ENCODE measurements at regions not wholly inside any gene's neighbourhood (a gene's known extent, or its start where the extent isn't known, plus 50 kb on each side); places are given as distances from the start of the nearest gene placed in this dataset.

DNA sequence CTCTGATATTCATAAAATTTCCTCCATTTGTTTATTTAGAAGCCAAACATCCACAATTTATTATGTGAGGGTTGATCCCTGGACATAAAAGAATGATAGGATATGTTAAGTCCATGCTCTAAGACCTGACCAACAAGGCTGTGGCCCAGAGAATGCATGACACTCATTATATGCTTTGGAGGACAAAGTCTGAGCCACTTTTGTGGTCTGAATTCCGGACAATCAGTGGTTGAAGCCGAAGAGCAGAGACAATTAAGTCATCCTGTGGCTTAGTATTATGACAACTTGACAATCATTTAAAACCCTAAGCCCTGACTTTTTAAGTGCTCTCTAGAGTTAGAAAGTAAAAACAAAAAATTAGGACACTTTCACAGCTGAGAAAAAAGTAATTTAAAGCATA lies 483.3 kb downstream of the PLCL1 start:
- no peak overlapping the region for H3K4me2 ChIP-seq (replicated peaks; ENCODE audit: low read depth, low read length, poor library complexity, severe bottlenecking)
- no peak for ATAC-seq (ENCODE audit: low read depth)
- H3K4me3 Mint-ChIP-seq: no peak overlapping the region

DNA sequence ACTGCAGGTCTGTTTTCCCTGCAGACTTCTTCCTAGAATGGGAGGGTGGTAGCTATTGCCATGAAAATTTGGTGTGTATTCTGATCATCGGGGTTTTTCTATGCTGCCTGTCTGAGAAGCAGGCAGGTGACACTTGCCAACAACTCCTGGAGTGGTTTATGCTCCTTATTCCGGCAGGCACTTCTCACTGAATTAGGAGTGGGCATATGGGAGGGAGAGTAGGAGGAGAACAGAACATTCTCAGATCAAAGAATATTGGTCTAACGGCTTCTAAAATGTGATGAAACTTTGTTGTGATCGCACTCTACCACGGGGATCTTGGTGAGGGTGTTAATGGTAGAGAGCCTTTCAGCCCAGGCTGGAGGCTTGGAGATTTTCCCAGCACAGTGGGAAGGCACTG lies 480.8 kb downstream of the PLCL1 start:
- no peak overlapping the region for H2AFZ ChIP-seq (ENCODE audit: insufficient read depth, low read depth, low read length, poor library complexity, severe bottlenecking)
- no peak for DNase-seq
- no peaks in the 10 kb centered on the region for H3K4me1 ChIP-seq (ENCODE audit: control insufficient read depth in 2 of 2, insufficient read depth in 2 of 2, low read length in 2 of 2)
- H3K4me1 Mint-ChIP-seq: no peaks in the 10 kb centered on the region
- H3K27me3 Mint-ChIP-seq: peaks cover 23% of the 10 kb centered on the region
- H3K9me3 ChIP-seq (ENCODE audit: control extremely low read depth in 1 of 3, control insufficient read depth in 2 of 3, insufficient read depth in 1 of 3, low read length in 2 of 3): no peaks in the 10 kb centered on the region
- ChIA-PET CTCF (interaction anchor here (1.3 kb wide), 2 partner anchors 12 to 13 kb away, joined by 3 to 5 read pairs; no protein-coding TSS in a partner anchor), POLR2A (no interaction called here)
- H3K27me3 ChIP-seq (replicated peaks in 1 of 4; ENCODE audit: control extremely low read depth in 1 of 4, control insufficient read depth in 3 of 4, insufficient read depth in 4 of 4, low read length in 3 of 4): no peaks in the 10 kb centered on the region
- H3K27ac ChIP-seq (ENCODE audit: low read length in 2 of 2): no peak overlapping the region
- 78% methylated on average over 4 of the region's 5 CpGs for WGBS (ENCODE audit: insufficient coverage)
- no peak for TF ChIP-seq EZH2 (IDR thresholded peaks at IDR 0.05; ENCODE audit: borderline replicate concordance, insufficient read depth, low read depth, low read length, poor library complexity, severe bottlenecking)
- TF ChIP-seq, protein P1, sequence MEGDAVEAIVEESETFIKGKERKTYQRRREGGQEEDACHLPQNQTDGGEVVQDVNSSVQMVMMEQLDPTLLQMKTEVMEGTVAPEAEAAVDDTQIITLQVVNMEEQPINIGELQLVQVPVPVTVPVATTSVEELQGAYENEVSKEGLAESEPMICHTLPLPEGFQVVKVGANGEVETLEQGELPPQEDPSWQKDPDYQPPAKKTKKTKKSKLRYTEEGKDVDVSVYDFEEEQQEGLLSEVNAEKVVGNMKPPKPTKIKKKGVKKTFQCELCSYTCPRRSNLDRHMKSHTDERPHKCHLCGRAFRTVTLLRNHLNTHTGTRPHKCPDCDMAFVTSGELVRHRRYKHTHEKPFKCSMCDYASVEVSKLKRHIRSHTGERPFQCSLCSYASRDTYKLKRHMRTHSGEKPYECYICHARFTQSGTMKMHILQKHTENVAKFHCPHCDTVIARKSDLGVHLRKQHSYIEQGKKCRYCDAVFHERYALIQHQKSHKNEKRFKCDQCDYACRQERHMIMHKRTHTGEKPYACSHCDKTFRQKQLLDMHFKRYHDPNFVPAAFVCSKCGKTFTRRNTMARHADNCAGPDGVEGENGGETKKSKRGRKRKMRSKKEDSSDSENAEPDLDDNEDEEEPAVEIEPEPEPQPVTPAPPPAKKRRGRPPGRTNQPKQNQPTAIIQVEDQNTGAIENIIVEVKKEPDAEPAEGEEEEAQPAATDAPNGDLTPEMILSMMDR (IDR thresholded peaks at IDR 0.05): no peak
- H3K4me3 ChIP-seq (ENCODE audit: control extremely low read depth in 1 of 5, extremely low read depth in 1 of 5, insufficient read depth in 1 of 5, low read depth in 2 of 5, low read length in 4 of 5): no peak overlapping the region
- intact Hi-C loops (cut with micrococcal nuclease): no loop called here
- no peaks in the 10 kb centered on the region for H3K36me3 ChIP-seq (replicated peaks in 1 of 2; ENCODE audit: control extremely low read depth in 1 of 2, control insufficient read depth in 1 of 2, extremely low read depth in 1 of 2, insufficient read depth in 2 of 2, low read length in 1 of 2)
- H3K9me3 Mint-ChIP-seq (ENCODE audit: insufficient read depth): no peaks in the 10 kb centered on the region
- H3K4me3 Mint-ChIP-seq: no peak overlapping the region
- no peaks in the 10 kb centered on the region for H3K79me2 ChIP-seq (ENCODE audit: control insufficient read depth, insufficient read depth, low read length)
- ATAC-seq (ENCODE audit: low read depth): no peak
- no peak overlapping the region for H3K9ac ChIP-seq (ENCODE audit: low read length)
- no peak overlapping the region for H3K27ac Mint-ChIP-seq
- H4K20me1 ChIP-seq (ENCODE audit: control insufficient read depth, insufficient read depth, low read length, poor library complexity, severe bottlenecking): no peaks in the 10 kb centered on the region
- H3K4me2 ChIP-seq (replicated peaks; ENCODE audit: low read depth, low read length, poor library complexity, severe bottlenecking): no peak overlapping the region

More for the DNA sequence above, 483.3 kb downstream of the PLCL1 start:
- H4K20me1 ChIP-seq (ENCODE audit: control insufficient read depth, insufficient read depth, low read length, poor library complexity, severe bottlenecking): no peaks in the 10 kb centered on the region
- H3K27me3 Mint-ChIP-seq: peaks cover 19% of the 10 kb centered on the region
- no peaks in the 10 kb centered on the region for H3K4me1 Mint-ChIP-seq
- intact Hi-C loops (cut with micrococcal nuclease): no loop called here
- 50% methylated on average over 1 of the region's 2 CpGs for WGBS (ENCODE audit: insufficient coverage)
- no peak overlapping the region for H3K27ac ChIP-seq (ENCODE audit: low read length in 2 of 2)
- H3K9me3 ChIP-seq (ENCODE audit: control extremely low read depth in 1 of 3, control insufficient read depth in 2 of 3, insufficient read depth in 1 of 3, low read length in 2 of 3): no peaks in the 10 kb centered on the region
- DNase-seq: no peak
- no peak overlapping the region for H3K9ac ChIP-seq (ENCODE audit: low read length)
- H2AFZ ChIP-seq (ENCODE audit: insufficient read depth, low read depth, low read length, poor library complexity, severe bottlenecking): no peak overlapping the region
- no peaks in the 10 kb centered on the region for H3K9me3 Mint-ChIP-seq (ENCODE audit: insufficient read depth)
- POLR2A ChIA-PET: no interaction called here
- H3K79me2 ChIP-seq (ENCODE audit: control insufficient read depth, insufficient read depth, low read length): no peaks in the 10 kb centered on the region
- H3K27ac Mint-ChIP-seq: no peak overlapping the region
- H3K27me3 ChIP-seq (replicated peaks in 1 of 4; ENCODE audit: control extremely low read depth in 1 of 4, control insufficient read depth in 3 of 4, insufficient read depth in 4 of 4, low read length in 3 of 4): peaks cover 0 to 2% (median 0%) of the 10 kb centered on the region in 4 experiments
- TF ChIP-seq EZH2 (IDR thresholded peaks at IDR 0.05; ENCODE audit: borderline replicate concordance, insufficient read depth, low read depth, low read length, poor library complexity, severe bottlenecking): no peak
- TF ChIP-seq, protein P1 (IDR thresholded peaks at IDR 0.05): no peak
- no peaks in the 10 kb centered on the region for H3K36me3 ChIP-seq (replicated peaks in 1 of 2; ENCODE audit: control extremely low read depth in 1 of 2, control insufficient read depth in 1 of 2, extremely low read depth in 1 of 2, insufficient read depth in 2 of 2, low read length in 1 of 2)
- CTCF ChIA-PET: interaction anchor here (1.0 kb wide), 1 partner anchor 9 kb away, joined by 3 read pairs; no protein-coding TSS in a partner anchor
- no peaks in the 10 kb centered on the region for H3K4me1 ChIP-seq (ENCODE audit: control insufficient read depth in 2 of 2, insufficient read depth in 2 of 2, low read length in 2 of 2)
- H3K4me3 ChIP-seq (ENCODE audit: control extremely low read depth in 1 of 5, extremely low read depth in 1 of 5, insufficient read depth in 1 of 5, low read depth in 2 of 5, low read length in 4 of 5): no peak overlapping the region
